ENCODE measurements at regions not wholly inside any gene's neighbourhood (a gene's known extent, or its start where the extent isn't known, plus 50 kb on each side); places are given as distances from the start of the nearest gene placed in this dataset.
"Not testable (repeated sequence)": the region's sequence is repeated elsewhere in the genome, so short reads cannot be mapped to it uniquely, and the experiment has no call there.

DNA sequence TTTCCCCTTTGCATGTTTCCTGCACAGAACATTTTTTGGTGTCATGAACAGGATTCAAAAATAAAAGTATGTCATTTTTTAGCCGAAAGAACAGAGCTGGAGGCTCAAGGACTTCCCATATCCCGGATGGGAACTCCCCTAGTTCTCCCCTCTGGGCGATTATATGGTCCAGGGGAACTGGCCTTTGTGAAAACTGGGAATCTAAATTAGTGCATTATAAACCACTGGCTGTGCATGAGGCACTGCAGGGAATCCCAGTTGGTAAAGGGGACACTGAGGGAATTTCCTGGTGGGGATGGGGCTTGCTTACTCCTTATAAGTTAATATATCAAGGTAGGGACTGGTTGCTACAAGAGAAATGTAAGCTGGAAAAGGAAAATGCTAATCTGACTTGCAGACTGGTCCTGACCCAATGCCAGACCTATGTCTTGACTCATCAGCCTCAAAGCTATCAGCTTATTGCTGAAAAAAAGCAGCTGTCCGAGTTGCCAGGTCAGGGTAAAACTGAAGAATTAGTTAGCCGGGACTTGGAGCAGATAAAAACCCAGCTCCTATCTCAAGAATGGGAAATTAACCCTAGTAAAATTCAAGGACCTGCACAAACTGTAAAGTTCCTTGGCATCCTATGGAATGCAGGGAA lies 122.6 kb downstream of the FCRL5 start:
- H3K9me3 ChIP-seq = no peaks in the 10 kb centered on the region
- H3K4me1 ChIP-seq = peaks cover 0 to 7% (median 0%) of the 10 kb centered on the region in 6 donors
- DNase-seq = no peak
- H3K4me3 ChIP-seq = no peak overlapping the region
- TF ChIP-seq, protein P1, sequence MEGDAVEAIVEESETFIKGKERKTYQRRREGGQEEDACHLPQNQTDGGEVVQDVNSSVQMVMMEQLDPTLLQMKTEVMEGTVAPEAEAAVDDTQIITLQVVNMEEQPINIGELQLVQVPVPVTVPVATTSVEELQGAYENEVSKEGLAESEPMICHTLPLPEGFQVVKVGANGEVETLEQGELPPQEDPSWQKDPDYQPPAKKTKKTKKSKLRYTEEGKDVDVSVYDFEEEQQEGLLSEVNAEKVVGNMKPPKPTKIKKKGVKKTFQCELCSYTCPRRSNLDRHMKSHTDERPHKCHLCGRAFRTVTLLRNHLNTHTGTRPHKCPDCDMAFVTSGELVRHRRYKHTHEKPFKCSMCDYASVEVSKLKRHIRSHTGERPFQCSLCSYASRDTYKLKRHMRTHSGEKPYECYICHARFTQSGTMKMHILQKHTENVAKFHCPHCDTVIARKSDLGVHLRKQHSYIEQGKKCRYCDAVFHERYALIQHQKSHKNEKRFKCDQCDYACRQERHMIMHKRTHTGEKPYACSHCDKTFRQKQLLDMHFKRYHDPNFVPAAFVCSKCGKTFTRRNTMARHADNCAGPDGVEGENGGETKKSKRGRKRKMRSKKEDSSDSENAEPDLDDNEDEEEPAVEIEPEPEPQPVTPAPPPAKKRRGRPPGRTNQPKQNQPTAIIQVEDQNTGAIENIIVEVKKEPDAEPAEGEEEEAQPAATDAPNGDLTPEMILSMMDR (IDR thresholded peaks at IDR 0.05 in 8 of 11, conservative IDR thresholded peaks at IDR 0.05 in 3 of 11) = no peak
- TF ChIP-seq POLR2A (IDR thresholded peaks at IDR 0.05) (no peak), POLR2AphosphoS5 (IDR thresholded peaks at IDR 0.05) (no peak)
- no peak overlapping the region for H3K27ac ChIP-seq
- intact Hi-C loops (cut with DNase I; ENCODE audit: low total_unique reads) = no loop called here
- 50 to 74% (median 71%) methylated on average over 5 of the region's 5 CpGs for WGBS, 5 donors
- H3K36me3 ChIP-seq = no peaks in the 10 kb centered on the region
- peaks cover 0 to 4% (median 0%) of the 10 kb centered on the region in 7 donors for H3K27me3 ChIP-seq (replicated peaks in 1 of 7)

DNA sequence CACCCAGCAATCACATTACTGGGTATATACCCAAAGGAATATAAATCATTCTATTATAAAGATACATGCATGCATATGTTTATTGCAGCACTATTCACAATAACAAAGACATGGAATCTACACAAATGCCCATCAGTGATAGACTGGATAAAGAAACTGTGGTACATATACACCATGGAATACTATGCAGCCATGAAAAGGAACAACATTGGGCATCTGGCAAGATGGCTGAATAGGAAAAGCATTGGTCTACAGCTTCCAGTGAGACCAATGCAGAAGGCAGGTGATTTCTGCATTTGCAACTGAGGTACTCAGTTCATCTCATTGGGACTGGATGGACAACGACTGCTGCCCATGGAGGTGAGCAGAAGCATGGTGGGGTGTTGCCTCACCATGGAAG lies 128.6 kb downstream of the FCRL5 start:
- H3K36me3 ChIP-seq; H3K4me3 ChIP-seq; DNase-seq; H3K27me3 ChIP-seq (replicated peaks in 1 of 7); H3K27ac ChIP-seq; H3K4me1 ChIP-seq; H3K9me3 ChIP-seq; intact Hi-C loops (cut with DNase I; ENCODE audit: low total_unique reads): not testable (repeated sequence)
- 92 to 100% (median 94%) methylated on average over 1 of the region's 1 CpG for WGBS, 5 donors

DNA sequence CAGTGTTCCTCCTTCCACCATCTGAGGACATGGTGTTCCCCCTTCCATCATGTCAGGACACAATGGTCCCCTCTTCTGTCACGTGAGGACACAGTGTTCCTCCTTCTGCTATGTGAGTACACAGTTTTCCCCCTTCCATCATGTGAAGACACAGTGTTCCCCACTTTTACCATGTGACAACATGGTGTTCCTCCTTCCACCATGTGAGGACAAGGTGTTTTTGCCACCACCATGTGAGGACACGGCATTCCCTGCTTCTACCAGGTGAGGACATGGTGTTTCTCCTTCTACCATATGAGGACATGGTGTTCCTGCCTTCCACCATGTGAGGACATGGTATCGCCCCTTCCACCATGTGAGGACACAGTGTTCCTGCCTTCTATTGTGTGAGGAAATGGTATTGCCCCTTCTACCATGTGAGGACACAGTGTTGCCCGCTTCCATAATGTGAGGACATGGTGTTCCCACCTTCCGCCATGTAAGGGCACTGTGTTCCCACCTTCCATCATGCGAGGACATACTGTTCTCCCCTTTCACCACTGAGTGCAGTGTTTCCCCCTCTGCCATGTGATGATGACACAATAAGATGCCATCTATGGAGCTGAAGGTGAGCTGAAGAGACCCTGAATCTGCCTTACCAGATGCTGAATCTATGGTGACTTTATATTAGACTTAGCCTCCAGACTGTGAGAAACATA lies 132.3 kb downstream of the FCRL5 start:
- WGBS, 5 donors = 90 to 95% (median 93%) methylated on average over 6 of the region's 6 CpGs
- Histone ChIP-seq H3K27me3 (replicated peaks in 1 of 7) (peaks cover 0 to 22% (median 0%) of the 10 kb centered on the region in 7 donors), H3K36me3 (no peaks in the 10 kb centered on the region), H3K27ac (no peak overlapping the region), H3K4me1 (no peaks in the 10 kb centered on the region), H3K9me3 (peaks cover 0 to 5% (median 1%) of the 10 kb centered on the region in 8 donors), H3K4me3 (no peak overlapping the region)
- intact Hi-C loops (cut with DNase I; ENCODE audit: low total_unique reads) = no loop called here
- no peak for DNase-seq
- TF ChIP-seq, protein P1 (IDR thresholded peaks at IDR 0.05 in 8 of 11, conservative IDR thresholded peaks at IDR 0.05 in 3 of 11) = no peak
- TF ChIP-seq POLR2AphosphoS5 (IDR thresholded peaks at IDR 0.05) (no peak), POLR2A (IDR thresholded peaks at IDR 0.05) (no peak)

DNA sequence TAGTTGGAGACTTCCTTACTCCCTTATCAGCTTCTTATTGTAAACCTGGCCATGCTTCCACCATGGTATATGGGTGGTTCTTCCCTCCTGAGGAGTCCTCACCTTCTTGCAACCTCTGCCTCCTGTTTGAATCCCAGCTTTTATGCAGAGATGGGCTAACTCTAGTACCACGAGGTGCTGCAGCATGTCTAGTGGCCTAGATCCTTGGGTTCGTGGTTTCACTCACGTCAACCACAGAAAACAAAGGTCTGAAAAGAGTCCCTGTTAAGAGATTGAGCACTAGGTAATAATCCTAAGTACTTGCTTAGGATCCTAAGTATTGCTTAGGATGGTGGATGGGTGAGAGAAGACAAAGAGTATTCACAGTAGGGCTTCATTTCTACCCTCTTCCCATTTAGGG lies 133.7 kb downstream of the FCRL5 start:
- 55 to 64% (median 62%) methylated on average over 3 of the region's 3 CpGs for WGBS, 5 donors

More for the DNA sequence above, 133.7 kb downstream of the FCRL5 start:
- no peak for DNase-seq
- TF ChIP-seq, protein P1 (IDR thresholded peaks at IDR 0.05 in 8 of 11, conservative IDR thresholded peaks at IDR 0.05 in 3 of 11) = no peak
- TF ChIP-seq POLR2AphosphoS5 (IDR thresholded peaks at IDR 0.05) = no peak
- Histone ChIP-seq H3K9me3 (peaks cover 0 to under 1% (median 0%) of the 10 kb centered on the region in 8 donors), H3K4me3 (no peak overlapping the region), H3K27me3 (replicated peaks in 1 of 7) (peaks cover 0 to 22% (median 0%) of the 10 kb centered on the region in 7 donors), H3K36me3 (no peaks in the 10 kb centered on the region), H3K27ac (no peak overlapping the region), H3K4me1 (no peaks in the 10 kb centered on the region)
- intact Hi-C loops (cut with DNase I; ENCODE audit: low total_unique reads) = no loop called here

All from spleen (tissue), 11 donors.